DND-41 (cell line): ENCODE measurements at regions not wholly inside any gene's neighbourhood (a gene's known extent, or its start where the extent isn't known, plus 50 kb on each side); places are given as distances from the start of the nearest gene placed in this dataset.
"Not testable (repeated sequence)": the region's sequence is repeated elsewhere in the genome, so short reads cannot be mapped to it uniquely, and the experiment has no call there.

Source experiments
- ATAC-seq: fragments of 200-7000 bp; cut with Tn5 transposase; 3 replicates; pipeline ENCODE4 v1.9.1; 2021; ENCODE audit warnings: low read depth; ENCODE audit not compliant: insufficient read depth
- DNase-seq: peaks from one replicate; pipeline ENCODE4 v3.0.0-alpha.2; 2020
- H2AFZ ChIP-seq: 2 replicates; pipeline ENCODE4 v1.6.0; 2012; ENCODE audit warnings: low read depth, low read length
- H3K27ac ChIP-seq: 2 replicates; pipeline ENCODE4 v1.5.1; 2012; ENCODE audit warnings: low read length, inconsistent platforms
- H3K27me3 ChIP-seq: fragments of 200-600 bp; sonication (generic); 2 replicates; pipeline ENCODE4 v1.6.0; 2012; ENCODE audit warnings: low read length, mild to moderate bottlenecking, inconsistent platforms; ENCODE audit not compliant: insufficient read depth, poor library complexity
- H3K36me3 ChIP-seq: 2 replicates; pipeline ENCODE4 v1.5.1; 2012; ENCODE audit warnings: low read length, inconsistent platforms; ENCODE audit not compliant: insufficient read depth
- H3K4me1 ChIP-seq: 2 replicates; pipeline ENCODE4 v1.5.1; 2012; ENCODE audit warnings: mild to moderate bottlenecking, low read length; ENCODE audit not compliant: insufficient read depth
- H3K4me2 ChIP-seq: 2 replicates; pipeline ENCODE4 v1.6.0; 2012; ENCODE audit warnings: mild to moderate bottlenecking, moderate library complexity, low read length, inconsistent platforms; ENCODE audit not compliant: insufficient read depth
- H3K4me3 ChIP-seq, 2 experiments: fragments of 200-600 bp in 1 of 2; shearing (Covaris generic) in 1 of 2; 2 replicates each; pipeline ENCODE4 v1.5.1; 2012 to 2016; ENCODE audit warnings: inconsistent platforms in 2 of 2, low read length in 2 of 2, mild to moderate bottlenecking in 2 of 2, low read depth in 1 of 2, moderate library complexity in 1 of 2
- H3K79me2 ChIP-seq: 2 replicates; pipeline ENCODE4 v1.6.0; 2012; ENCODE audit warnings: low read length, inconsistent platforms; ENCODE audit not compliant: insufficient read depth
- H3K9ac ChIP-seq: 2 replicates; pipeline ENCODE4 v1.6.0; 2012; ENCODE audit warnings: low read depth, mild to moderate bottlenecking, inconsistent platforms, low read length, moderate library complexity
- H3K9me3 ChIP-seq: 2 replicates; pipeline ENCODE4 v1.5.1; 2012; ENCODE audit warnings: low read length, moderate library complexity, mild to moderate bottlenecking, inconsistent platforms; ENCODE audit not compliant: insufficient read depth, severe bottlenecking
- H4K20me1 ChIP-seq: 2 replicates; pipeline ENCODE4 v1.6.0; 2012; ENCODE audit warnings: low read length; ENCODE audit not compliant: insufficient read depth
- CTCF ChIP-seq: IDR thresholded peaks from 2 replicates; pipeline ENCODE4 v1.5.1; 2012; ENCODE audit warnings: borderline replicate concordance, low read length, moderate library complexity, mild to moderate bottlenecking; ENCODE audit not compliant: poor library complexity, severe bottlenecking; ENCODE audit errors: extremely low read depth
- EZH2 ChIP-seq: IDR thresholded peaks from 3 replicates; pipeline ENCODE4 v1.6.1; 2012; ENCODE audit warnings: borderline replicate concordance, low read depth, mild to moderate bottlenecking, moderate library complexity, low read length, inconsistent platforms; ENCODE audit not compliant: severe bottlenecking

GRCh38 chr7:81226234-81226633 is 307.4 kb upstream of the SEMA3C start:
- Histone ChIP-seq H3K27ac (no peak overlapping the region), H3K36me3 (no peaks in the 10 kb centered on the region), H3K79me2 (no peaks in the 10 kb centered on the region), H4K20me1 (no peaks in the 10 kb centered on the region), H3K27me3 (no peaks in the 10 kb centered on the region), H3K9me3 (no peaks in the 10 kb centered on the region), H3K4me3 (no peak overlapping the region), H2AFZ (no peak overlapping the region), H3K4me1 (no peaks in the 10 kb centered on the region), H3K9ac (no peak overlapping the region), H3K4me2 (no peak overlapping the region)
- no peak for DNase-seq
- no peak for ATAC-seq
- TF ChIP-seq CTCF (no peak), EZH2 (no peak)

- ATAC-seq, H3K4me1 ChIP-seq, H3K4me2 ChIP-seq, H3K4me3 ChIP-seq, H3K27ac ChIP-seq, H2AFZ ChIP-seq, H3K79me2 ChIP-seq, H3K9me3 ChIP-seq, H3K9ac ChIP-seq, H3K36me3 ChIP-seq, H3K27me3 ChIP-seq, DNase-seq, H4K20me1 ChIP-seq: not testable (repeated sequence)
Measured at GRCh38 chr7:81222692-81223091, 303.8 kb upstream of the SEMA3C start.

GRCh38 chr7:81221527-81222217 is 302.8 kb upstream of the SEMA3C start:
- Histone ChIP-seq H4K20me1 (no peaks in the 10 kb centered on the region), H3K36me3 (no peaks in the 10 kb centered on the region), H3K4me3 (no peak overlapping the region), H3K9me3 (no peaks in the 10 kb centered on the region), H3K27me3 (no peaks in the 10 kb centered on the region), H3K79me2 (no peaks in the 10 kb centered on the region), H2AFZ (no peak overlapping the region), H3K27ac (no peak overlapping the region), H3K4me1 (no peaks in the 10 kb centered on the region), H3K4me2 (no peak overlapping the region), H3K9ac (no peak overlapping the region)
- DNase-seq (no peak), ATAC-seq (no peak)
- TF ChIP-seq CTCF (no peak), EZH2 (no peak)

GRCh38 chr7:81218480-81219106 is 299.7 kb upstream of the SEMA3C start:
- DNase-seq (no peak), ATAC-seq (no peak)
- H3K9me3 ChIP-seq, result no peaks in the 10 kb centered on the region
- H3K27ac ChIP-seq, result no peak overlapping the region
- H3K4me2 ChIP-seq, result no peak overlapping the region
- no peak overlapping the region for H2AFZ ChIP-seq
- no peak overlapping the region for H3K4me3 ChIP-seq
- H4K20me1 ChIP-seq, result no peaks in the 10 kb centered on the region
- no peaks in the 10 kb centered on the region for H3K27me3 ChIP-seq
- H3K9ac ChIP-seq, result no peak overlapping the region
- no peak for TF ChIP-seq CTCF
- no peak for TF ChIP-seq EZH2
- no peaks in the 10 kb centered on the region for H3K36me3 ChIP-seq
- H3K4me1 ChIP-seq, result no peaks in the 10 kb centered on the region
- H3K79me2 ChIP-seq, result no peaks in the 10 kb centered on the region
